PC-3 (cell line): ENCODE measurements at regions not wholly inside any gene's neighbourhood (a gene's known extent, or its start where the extent isn't known, plus 50 kb on each side); places are given as distances from the start of the nearest gene placed in this dataset.

ENCODE experiments used
- ATAC-seq: fragments of 200-7000 bp; cut with Tn5 transposase; 2 replicates; pipeline ENCODE4 v1.9.1; 2020; ENCODE audit warnings: mild to moderate bottlenecking, moderate library complexity
- BruUV-seq: library from RNA; stranded (reverse); fragments of 400-500 nt; replicated peaks from 2 replicates; lab custom pipeline; 2021; lab: Mats Ljungman, UMichigan
- CTCF ChIA-PET: fragments of 300-600 bp; sonication (Branson Sonifier 250); formaldehyde crosslinking; loops from one replicate; lab custom pipeline; 2022; ENCODE audit warnings: antibody characterized with exemption; lab: Charles Lee
- POLR2A ChIA-PET: fragments of 300-600 bp; sonication (Branson Sonifier 250); formaldehyde crosslinking; loops from one replicate; lab custom pipeline; 2022; ENCODE audit warnings: antibody characterized with exemption; ENCODE audit not compliant: unreplicated experiment; lab: Charles Lee
- DNase-seq: peaks from one replicate; pipeline ENCODE4 v3.0.0-alpha.2; 2015
- H2AFZ ChIP-seq: fragments of 300-600 bp; sonication (generic); 2 replicates; pipeline ENCODE4 v1.6.0; 2016; ENCODE audit warnings: antibody characterized with exemption, low read length
- H3F3A ChIP-seq: fragments of 300-600 bp; sonication (generic); one replicate; pipeline ENCODE4 v1.6.0; 2017; ENCODE audit warnings: antibody characterized with exemption, low read length, control low read depth, mild to moderate bottlenecking; ENCODE audit not compliant: unreplicated experiment
- H3K27ac ChIP-seq: fragments of 300-600 bp; sonication (generic); 2 replicates; pipeline ENCODE4 v1.5.1; 2016; ENCODE audit warnings: mild to moderate bottlenecking, low read length
- H3K27me3 ChIP-seq: fragments of 300-600 bp; sonication (generic); 2 replicates; pipeline ENCODE4 v1.6.1; 2016; ENCODE audit warnings: low read length, mixed read lengths
- H3K36me3 ChIP-seq: fragments of 300-600 bp; sonication (generic); 2 replicates; pipeline ENCODE4 v1.6.1; 2016; ENCODE audit warnings: low read depth, mixed run types, low read length, mixed read lengths
- H3K4me1 ChIP-seq: fragments of 300-600 bp; sonication (generic); 2 replicates; pipeline ENCODE4 v1.5.1; 2016; ENCODE audit warnings: low read length; ENCODE audit not compliant: insufficient read depth
- H3K4me2 ChIP-seq: fragments of 300-600 bp; sonication (generic); 2 replicates; pipeline ENCODE4 v1.6.0; 2016; ENCODE audit warnings: low read length
- H3K4me3 ChIP-seq: fragments of 300-600 bp; sonication (generic); 2 replicates; pipeline ENCODE4 v1.5.1; 2016; ENCODE audit warnings: mild to moderate bottlenecking, low read length, mixed read lengths
- H3K79me2 ChIP-seq: fragments of 300-600 bp; sonication (generic); 2 replicates; pipeline ENCODE4 v1.6.1; 2017; ENCODE audit warnings: low read length, mixed read lengths
- H3K9ac ChIP-seq: fragments of 300-600 bp; sonication (generic); 2 replicates; pipeline ENCODE4 v1.6.0; 2016; ENCODE audit warnings: mild to moderate bottlenecking, low read length
- H3K9me2 ChIP-seq: fragments of 300-600 bp; sonication (generic); replicated peaks from 2 replicates; pipeline ENCODE4 v1.6.1; 2016; ENCODE audit warnings: mixed run types, low read length, mixed read lengths
- H3K9me3 ChIP-seq: fragments of 300-600 bp; sonication (generic); 2 replicates; pipeline ENCODE4 v1.6.1; 2016; ENCODE audit warnings: low read length, mixed read lengths
- H4K20me1 ChIP-seq: fragments of 300-600 bp; sonication (generic); 2 replicates; pipeline ENCODE4 v1.6.1; 2016; ENCODE audit warnings: low read length, mixed read lengths
- EZH2 ChIP-seq: fragments of 300-600 bp; sonication (generic); IDR thresholded peaks from one replicate; pipeline ENCODE4 v1.6.1; 2017; ENCODE audit warnings: antibody characterized with exemption, mild to moderate bottlenecking, low read length; ENCODE audit not compliant: unreplicated experiment
- EZH2phosphoT487 ChIP-seq: fragments of 300-600 bp; sonication (generic); IDR thresholded peaks from 2 replicates; pipeline ENCODE4 v1.6.1; 2018; ENCODE audit warnings: mild to moderate bottlenecking, antibody characterized with exemption, low read length, borderline replicate concordance
- intact Hi-C: fragments of 100-400 bp; cut with micrococcal nuclease; formaldehyde crosslinking; loops from 2 replicates; pipeline ENCODE4 v1.9.0; 2023
- TF ChIP-seq, protein P1 (sequence below): fragments of 300-600 bp; sonication (generic); conservative IDR thresholded peaks from 2 replicates; pipeline ENCODE4 v1.5.1; 2017; ENCODE audit warnings: antibody characterized with exemption, low read depth, mild to moderate bottlenecking, low read length

DNA sequence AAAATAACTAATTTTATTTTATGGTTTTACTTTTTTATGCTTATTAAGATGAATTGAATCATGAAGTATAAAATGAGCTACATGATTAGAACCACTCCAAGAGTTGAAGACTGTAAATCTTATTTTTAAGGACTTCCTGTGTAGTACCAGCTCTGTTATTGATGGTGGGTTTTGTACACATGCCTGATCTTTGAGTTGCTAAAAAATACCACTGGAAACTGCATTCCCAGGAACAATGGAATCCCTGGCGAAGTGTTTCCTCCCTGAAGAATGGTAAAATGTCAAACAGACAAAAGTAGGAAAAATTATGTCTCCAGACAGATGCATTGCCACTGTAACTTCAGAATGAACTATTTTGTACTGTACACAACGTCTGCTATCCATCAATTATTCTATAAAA is 935.4 kb upstream of the TENM3 start:
- POLR2A ChIA-PET, result no interaction called here
- Histone ChIP-seq H4K20me1 (no peaks in the 10 kb centered on the region), H2AFZ (no peak overlapping the region), H3K79me2 (no peaks in the 10 kb centered on the region), H3K9ac (no peak overlapping the region), H3K9me3 (no peaks in the 10 kb centered on the region), H3K27me3 (no peaks in the 10 kb centered on the region), H3K9me2 (no peaks in the 10 kb centered on the region), H3K36me3 (no peaks in the 10 kb centered on the region), H3K4me1 (no peaks in the 10 kb centered on the region), H3K4me3 (no peak overlapping the region), H3K4me2 (no peak overlapping the region), H3F3A (no peaks in the 10 kb centered on the region), H3K27ac (no peak overlapping the region)
- DNase-seq (no peak), ATAC-seq (no peak)
- no TSS peak for BruUV-seq
- CTCF ChIA-PET, result no interaction called here
- TF ChIP-seq, protein P1, sequence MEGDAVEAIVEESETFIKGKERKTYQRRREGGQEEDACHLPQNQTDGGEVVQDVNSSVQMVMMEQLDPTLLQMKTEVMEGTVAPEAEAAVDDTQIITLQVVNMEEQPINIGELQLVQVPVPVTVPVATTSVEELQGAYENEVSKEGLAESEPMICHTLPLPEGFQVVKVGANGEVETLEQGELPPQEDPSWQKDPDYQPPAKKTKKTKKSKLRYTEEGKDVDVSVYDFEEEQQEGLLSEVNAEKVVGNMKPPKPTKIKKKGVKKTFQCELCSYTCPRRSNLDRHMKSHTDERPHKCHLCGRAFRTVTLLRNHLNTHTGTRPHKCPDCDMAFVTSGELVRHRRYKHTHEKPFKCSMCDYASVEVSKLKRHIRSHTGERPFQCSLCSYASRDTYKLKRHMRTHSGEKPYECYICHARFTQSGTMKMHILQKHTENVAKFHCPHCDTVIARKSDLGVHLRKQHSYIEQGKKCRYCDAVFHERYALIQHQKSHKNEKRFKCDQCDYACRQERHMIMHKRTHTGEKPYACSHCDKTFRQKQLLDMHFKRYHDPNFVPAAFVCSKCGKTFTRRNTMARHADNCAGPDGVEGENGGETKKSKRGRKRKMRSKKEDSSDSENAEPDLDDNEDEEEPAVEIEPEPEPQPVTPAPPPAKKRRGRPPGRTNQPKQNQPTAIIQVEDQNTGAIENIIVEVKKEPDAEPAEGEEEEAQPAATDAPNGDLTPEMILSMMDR, result no peak
- TF ChIP-seq EZH2, result no peak
- TF ChIP-seq EZH2phosphoT487, result no peak
- intact Hi-C loops, result no loop called here

DNA sequence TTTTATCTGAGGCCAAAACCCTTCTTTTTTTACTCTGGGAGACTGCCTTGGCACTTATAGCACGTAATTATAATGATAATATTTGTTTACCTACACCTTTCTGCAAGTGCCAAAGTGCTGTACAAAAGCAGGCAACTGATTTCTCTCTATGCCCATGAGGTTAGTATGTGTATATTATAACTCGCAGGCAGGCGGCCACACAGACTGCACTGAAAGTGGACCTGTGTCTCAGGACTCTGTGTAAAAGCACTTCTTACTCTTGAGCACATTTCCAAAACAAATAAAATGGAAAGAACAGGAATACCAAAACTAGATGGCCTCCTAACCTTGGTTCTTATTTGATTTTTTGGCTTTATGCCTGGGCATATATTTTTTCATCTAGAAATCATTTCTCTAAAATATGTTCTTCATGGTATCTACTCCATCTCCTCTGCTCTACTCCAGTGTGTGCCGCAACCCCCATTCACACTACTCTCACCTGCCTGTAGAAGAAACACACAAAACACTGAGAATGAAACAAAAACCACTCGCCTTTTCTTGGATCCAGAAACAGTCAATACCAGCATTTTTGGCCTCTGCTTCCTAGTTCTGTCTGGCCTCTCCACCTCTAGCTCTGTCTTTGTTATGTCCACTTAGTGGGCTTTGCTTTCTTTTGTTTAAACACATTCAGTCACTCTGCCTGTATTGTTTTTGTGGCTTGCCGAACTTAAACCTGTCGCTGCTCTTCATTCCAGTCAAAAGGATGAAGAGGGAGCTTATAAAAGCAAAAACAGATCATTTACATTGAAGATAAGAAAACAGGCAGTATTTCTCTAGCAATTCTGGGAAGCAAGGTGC is 934.5 kb upstream of the TENM3 start:
- H3K9ac ChIP-seq, result no peak overlapping the region
- no peaks in the 10 kb centered on the region for H3K9me3 ChIP-seq
- no peak overlapping the region for H3K4me3 ChIP-seq
- ATAC-seq (no peak), DNase-seq (no peak)
- H3K36me3 ChIP-seq, result no peaks in the 10 kb centered on the region
- CTCF ChIA-PET, result no interaction called here
- H2AFZ ChIP-seq, result no peak overlapping the region
- no peaks in the 10 kb centered on the region for H3K4me1 ChIP-seq
- intact Hi-C loops, result no loop called here
- no peak overlapping the region for H3K27ac ChIP-seq
- no peak overlapping the region for H3K4me2 ChIP-seq
- H4K20me1 ChIP-seq, result no peaks in the 10 kb centered on the region
- H3F3A ChIP-seq, result no peaks in the 10 kb centered on the region
- POLR2A ChIA-PET, result no interaction called here
- no peaks in the 10 kb centered on the region for H3K79me2 ChIP-seq
- TF ChIP-seq, protein P1, result no peak
- TF ChIP-seq EZH2 (no peak), EZH2phosphoT487 (no peak)
- H3K9me2 ChIP-seq, result no peaks in the 10 kb centered on the region
- no TSS peak for BruUV-seq
- H3K27me3 ChIP-seq, result no peaks in the 10 kb centered on the region

DNA sequence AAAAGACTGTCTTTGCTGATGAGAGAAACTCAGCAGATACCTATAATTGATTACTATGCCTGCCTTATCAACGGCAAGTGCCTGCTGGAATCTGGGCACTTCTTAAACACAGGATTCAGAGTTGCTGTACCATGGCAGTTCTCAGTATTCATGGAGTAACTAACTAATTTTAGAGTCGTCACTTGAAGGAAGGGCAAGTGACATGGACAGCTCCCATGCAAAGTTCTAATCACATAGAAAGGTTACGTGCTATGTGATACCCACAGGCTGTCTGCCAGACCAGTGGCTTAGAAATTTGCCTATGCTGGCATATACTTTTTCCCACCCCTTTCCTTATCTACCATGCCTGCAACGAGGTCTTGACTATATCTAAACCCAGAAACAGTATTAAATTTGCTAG is 931.1 kb upstream of the TENM3 start:
- Histone ChIP-seq H2AFZ (no peak overlapping the region), H3K79me2 (no peaks in the 10 kb centered on the region), H3K4me2 (no peak overlapping the region), H3K4me3 (no peak overlapping the region), H4K20me1 (no peaks in the 10 kb centered on the region), H3K27me3 (no peaks in the 10 kb centered on the region), H3K9me3 (no peaks in the 10 kb centered on the region), H3F3A (no peaks in the 10 kb centered on the region), H3K27ac (no peak overlapping the region), H3K36me3 (no peaks in the 10 kb centered on the region), H3K9me2 (no peaks in the 10 kb centered on the region), H3K9ac (no peak overlapping the region), H3K4me1 (no peaks in the 10 kb centered on the region)
- intact Hi-C loops, result no loop called here
- CTCF ChIA-PET, result no interaction called here
- no TSS peak for BruUV-seq
- no peak for TF ChIP-seq EZH2phosphoT487
- no peak for TF ChIP-seq EZH2
- TF ChIP-seq, protein P1, result no peak
- ATAC-seq, result no peak
- POLR2A ChIA-PET, result no interaction called here
- no peak for DNase-seq
